IMR-90 (cell line): ENCODE measurements at regions not wholly inside any gene's neighbourhood (a gene's known extent, or its start where the extent isn't known, plus 50 kb on each side); places are given as distances from the start of the nearest gene placed in this dataset.

Experiments
- ATAC-seq: fragments of 200-7000 bp; cut with Tn5 transposase; 2 replicates; pipeline ENCODE4 v1.9.1; 2020; ENCODE audit warnings: low read depth, mild to moderate bottlenecking, moderate library complexity
- BruUV-seq: library from RNA; stranded (reverse); fragments of 400-500 nt; replicated peaks from 2 replicates; lab custom pipeline; 2021; lab: Mats Ljungman, UMichigan
- CTCF ChIA-PET: fragments of 300-600 bp; formaldehyde crosslinking; extraction: SDS; loops from one replicate; lab custom pipeline; 2021; ENCODE audit warnings: antibody characterized with exemption; lab: Yijun Ruan, JAX
- POLR2A ChIA-PET: fragments of 300-600 bp; sonication (Branson Sonifier 250); formaldehyde crosslinking; loops from one replicate; lab custom pipeline; 2022; ENCODE audit warnings: antibody characterized with exemption; ENCODE audit not compliant: unreplicated experiment; lab: Charles Lee
- DNase-seq: peaks from one replicate; pipeline ENCODE4 v3.0.0; 2013
- H2AFZ ChIP-seq: replicated peaks from 2 replicates; pipeline ENCODE3; 2013; ENCODE audit warnings: low read length, mild to moderate bottlenecking; ENCODE audit not compliant: poor library complexity
- H2AK5ac ChIP-seq: 2 replicates; pipeline ENCODE4 v1.6.1; 2013; ENCODE audit warnings: low read depth, low read length, inconsistent platforms
- H2AK9ac ChIP-seq: replicated peaks from 2 replicates; pipeline ENCODE3; 2013; ENCODE audit warnings: mild to moderate bottlenecking, low read depth, low read length, moderate library complexity; ENCODE audit not compliant: poor library complexity
- H2BK120ac ChIP-seq: 2 replicates; pipeline ENCODE4 v1.6.1; 2013; ENCODE audit warnings: low read depth, low read length, inconsistent platforms
- H2BK15ac ChIP-seq: 3 replicates; pipeline ENCODE4 v1.6.1; 2013; ENCODE audit warnings: low read depth, low read length, inconsistent platforms
- H2BK20ac ChIP-seq: 2 replicates; pipeline ENCODE4 v1.6.1; 2013; ENCODE audit warnings: low read depth, mild to moderate bottlenecking, inconsistent platforms, low read length, moderate library complexity
- H2BK5ac ChIP-seq: 2 replicates; pipeline ENCODE4 v1.6.1; 2013; ENCODE audit warnings: mild to moderate bottlenecking, low read depth, low read length, inconsistent platforms; ENCODE audit not compliant: poor library complexity, severe bottlenecking
- H3K14ac ChIP-seq: replicated peaks from 2 replicates; pipeline ENCODE4 v1.6.1; 2013; ENCODE audit warnings: low read depth, low read length, inconsistent platforms
- H3K18ac ChIP-seq: 2 replicates; pipeline ENCODE4 v1.6.1; 2013; ENCODE audit warnings: low read depth, low read length, control low read depth
- H3K23ac ChIP-seq: 2 replicates; pipeline ENCODE4 v1.6.1; 2013; ENCODE audit warnings: low read depth, low read length, inconsistent platforms
- H3K27ac ChIP-seq: 2 replicates; pipeline ENCODE4 v1.5.1; 2013; ENCODE audit warnings: mild to moderate bottlenecking, control low read depth, low read length; ENCODE audit not compliant: insufficient read depth
- H3K27me3 ChIP-seq: 2 replicates; pipeline ENCODE4 v1.6.1; 2013; ENCODE audit warnings: low read length; ENCODE audit not compliant: control insufficient read depth, insufficient read depth
- H3K36me3 ChIP-seq: 2 replicates; pipeline ENCODE4 v1.6.1; 2013; ENCODE audit warnings: low read length, mixed read lengths; ENCODE audit not compliant: control insufficient read depth, insufficient read depth
- H3K4ac ChIP-seq: 2 replicates; pipeline ENCODE4 v1.6.1; 2013; ENCODE audit warnings: low read depth, low read length, inconsistent platforms
- H3K4me1 ChIP-seq: 2 replicates; pipeline ENCODE4 v1.6.1; 2013; ENCODE audit warnings: low read length, mixed read lengths; ENCODE audit not compliant: control insufficient read depth, insufficient read depth
- H3K4me2 ChIP-seq: 2 replicates; pipeline ENCODE4 v1.6.1; 2013; ENCODE audit warnings: low read depth, mild to moderate bottlenecking, control low read depth, low read length, moderate library complexity
- H3K4me3 ChIP-seq: 2 replicates; pipeline ENCODE4 v1.5.1; 2013; ENCODE audit warnings: low read depth, mild to moderate bottlenecking, control low read depth, low read length, moderate library complexity; ENCODE audit not compliant: insufficient read depth
- H3K56ac ChIP-seq: 2 replicates; pipeline ENCODE4 v1.6.1; 2013; ENCODE audit warnings: low read length, inconsistent platforms; ENCODE audit not compliant: insufficient read depth; ENCODE audit errors: extremely low read depth
- H3K79me1 ChIP-seq, 2 experiments: 2 replicates each; pipeline ENCODE4 v1.6.1; 2013; ENCODE audit warnings: low read length in 2 of 2, inconsistent platforms in 1 of 2, low read depth in 1 of 2
- H3K9ac ChIP-seq: 2 replicates; pipeline ENCODE4 v1.6.1; 2013; ENCODE audit warnings: low read depth, low read length, control low read depth
- H3K9me1 ChIP-seq: 2 replicates; pipeline ENCODE4 v1.6.1; 2013; ENCODE audit warnings: low read length, inconsistent platforms; ENCODE audit not compliant: insufficient read depth
- H3K9me3 ChIP-seq: 2 replicates; pipeline ENCODE4 v1.6.1; 2013; ENCODE audit warnings: low read length; ENCODE audit not compliant: control insufficient read depth, insufficient read depth
- H4K20me1 ChIP-seq: 2 replicates; pipeline ENCODE4 v1.6.1; 2013; ENCODE audit warnings: low read length, inconsistent platforms; ENCODE audit not compliant: insufficient read depth
- H4K5ac ChIP-seq: 2 replicates; pipeline ENCODE4 v1.6.1; 2013; ENCODE audit warnings: mild to moderate bottlenecking, low read depth, low read length, control low read depth
- H4K8ac ChIP-seq, 2 experiments: 2 replicates each; pipeline ENCODE4 v1.6.1; 2013; ENCODE audit warnings: low read depth in 2 of 2, low read length in 2 of 2, control low read depth in 1 of 2, inconsistent platforms in 1 of 2
- H4K91ac ChIP-seq: 2 replicates; pipeline ENCODE4 v1.6.1; 2013; ENCODE audit warnings: low read depth, low read length, inconsistent platforms; ENCODE audit not compliant: insufficient read depth
- CTCF ChIP-seq: conservative IDR thresholded peaks from 2 replicates; pipeline ENCODE4 v1.5.1; 2012; ENCODE audit warnings: mild to moderate bottlenecking, low read depth, low read length, improper control_type of control experiment
- MXI1 ChIP-seq: IDR thresholded peaks from 2 replicates; pipeline ENCODE4 v1.6.1; 2012; ENCODE audit warnings: low read depth, mild to moderate bottlenecking, low read length, moderate library complexity, borderline replicate concordance
- RAD21 ChIP-seq: IDR thresholded peaks from 2 replicates; pipeline ENCODE4 v1.6.1; 2012; ENCODE audit warnings: low read length, improper control_type of control experiment
- SMC3 ChIP-seq: fragments of 150-350 bp; IDR thresholded peaks from 2 replicates; pipeline ENCODE4 v1.6.1; 2016; ENCODE audit warnings: low read depth, mild to moderate bottlenecking, antibody characterized with exemption, low read length, moderate library complexity
- dilution Hi-C: fragments of 300-500 bp; cut with HindIII; formaldehyde crosslinking; loops from one replicate; pipeline ENCODE4 v1.14.3; 2018; ENCODE audit warnings: low sequenced_read_pairs; ENCODE audit not compliant: unreplicated experiment
- in situ Hi-C: fragments of 300-500 bp; cut with MboI; formaldehyde crosslinking; loops from 3 replicates; pipeline ENCODE4 v1.14.3; 2019; ENCODE audit warnings: low sequenced_read_pairs, inconsistent platforms, mixed read lengths
- intact Hi-C: fragments of 100-400 bp; cut with micrococcal nuclease; formaldehyde crosslinking; loops from 2 replicates; pipeline ENCODE4 v1.10.0; 2022

- H3K18ac ChIP-seq: no peak overlapping the region
- H3K23ac ChIP-seq: no peak overlapping the region
- H3K14ac ChIP-seq: no peak overlapping the region
- POLR2A ChIA-PET: no interaction called here
- H3K56ac ChIP-seq: no peak overlapping the region
- no peak overlapping the region for H4K8ac ChIP-seq
- no peak overlapping the region for H3K4ac ChIP-seq
- no peak overlapping the region for H3K27ac ChIP-seq
- H4K5ac ChIP-seq: no peak overlapping the region
- H3K4me1 ChIP-seq: no peaks in the 10 kb centered on the region
- H2AFZ ChIP-seq: no peak overlapping the region
- no peak overlapping the region for H2BK20ac ChIP-seq
- peaks cover 3% of the 10 kb centered on the region; the same call in 1 of the 2 replicates for H3K9me1 ChIP-seq
- no peak overlapping the region for H2AK5ac ChIP-seq
- H3K36me3 ChIP-seq: no peaks in the 10 kb centered on the region
- no peak overlapping the region for H3K4me2 ChIP-seq
- peak; percentile 75; the same call in 1 of the 2 replicates for ATAC-seq
- H2BK5ac ChIP-seq: no peak overlapping the region
- dilution Hi-C loops: no loop called here
- in situ Hi-C loops: loop anchor here (5.0 kb wide), 1 partner anchor 324 kb away; no protein-coding TSS in a partner anchor
- no peaks in the 10 kb centered on the region for H4K20me1 ChIP-seq
- CTCF ChIA-PET: interaction anchor here (1.5 kb wide), 1 partner anchor 20 kb away, joined by 4 read pairs; no protein-coding TSS in a partner anchor
- no peaks in the 10 kb centered on the region for H3K27me3 ChIP-seq
- no peak overlapping the region for H2AK9ac ChIP-seq
- intact Hi-C loops: loop anchor here (1.0 to 5.0 kb wide), 3 partner anchors 74 to 327 kb away; no protein-coding TSS in a partner anchor
- H3K9me3 ChIP-seq: no peaks in the 10 kb centered on the region
- H3K9ac ChIP-seq: no peak overlapping the region
- no peak overlapping the region for H2BK15ac ChIP-seq
- no peak overlapping the region for H3K4me3 ChIP-seq
- H3K79me1 ChIP-seq: no peaks in the 10 kb centered on the region
- no TSS peak for BruUV-seq
- TF ChIP-seq MXI1 (no peak), SMC3 (peak; percentile 50), RAD21 (peak; percentile 67), CTCF (peak; percentile 67)
- no peak overlapping the region for H2BK120ac ChIP-seq
- H4K91ac ChIP-seq: no peak overlapping the region
- DNase-seq: peak; percentile 51
Observed at GRCh38 chr21:16002874-16003466, 273.2 kb downstream of the USP25 start.
